HG02763 (cell line): ENCODE measurements at regions not wholly inside any gene's neighbourhood (a gene's known extent, or its start where the extent isn't known, plus 50 kb on each side); places are given as distances from the start of the nearest gene placed in this dataset.
A peak's percentile ranks its signal among the peaks of the same experiment; 100 is the strongest.
"Not testable (repeated sequence)": the region's sequence is repeated elsewhere in the genome, so short reads cannot be mapped to it uniquely, and the experiment has no call there.

ENCODE experiments used
- ATAC-seq: cut with Tn5 transposase; IDR thresholded peaks from one replicate; pipeline ENCODE4 v1.9.1; 2021; ENCODE audit warnings: mild to moderate bottlenecking, moderate library complexity; ENCODE audit not compliant: unreplicated experiment

DNA sequence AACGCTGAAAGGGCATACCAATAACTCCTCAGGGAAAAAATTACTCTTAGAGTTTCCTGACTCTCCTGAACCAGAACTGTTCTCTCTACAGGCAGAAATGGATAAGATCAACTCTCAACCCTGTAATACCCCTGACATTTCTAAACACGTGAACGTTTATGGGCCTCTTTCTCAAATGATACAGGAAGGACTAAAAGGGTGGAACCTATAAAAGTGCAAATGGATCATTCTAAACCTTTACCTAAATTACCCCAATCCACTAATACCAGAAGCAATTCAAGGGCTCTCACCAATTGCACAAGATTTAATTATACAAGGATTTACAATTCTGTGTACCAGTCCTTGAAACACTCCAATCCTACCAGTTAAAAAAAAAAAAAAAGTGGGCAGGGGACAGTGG, 98.0 kb upstream of the FAM174B start:
- ATAC-seq: no peak

DNA sequence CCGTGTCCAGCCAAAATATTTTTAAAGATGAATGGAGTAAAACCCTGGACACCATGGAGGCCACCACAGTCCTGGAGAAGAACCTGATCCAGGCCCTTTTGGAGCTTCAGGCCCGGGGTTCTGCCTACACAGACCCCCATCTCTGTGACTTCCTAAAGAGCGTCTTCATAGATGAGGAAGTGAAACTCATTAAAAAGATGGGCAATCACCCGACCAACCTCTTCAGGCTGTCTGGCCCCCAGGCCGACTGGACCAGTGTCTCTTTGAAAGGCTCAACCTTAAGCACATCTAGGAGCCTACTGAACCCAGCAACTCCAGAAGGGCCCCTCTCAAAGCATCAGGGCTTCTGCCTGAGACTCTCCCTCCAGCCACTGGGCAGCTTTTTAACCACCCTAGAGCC, 107.9 kb upstream of the FAM174B start:
- ATAC-seq: no peak

DNA sequence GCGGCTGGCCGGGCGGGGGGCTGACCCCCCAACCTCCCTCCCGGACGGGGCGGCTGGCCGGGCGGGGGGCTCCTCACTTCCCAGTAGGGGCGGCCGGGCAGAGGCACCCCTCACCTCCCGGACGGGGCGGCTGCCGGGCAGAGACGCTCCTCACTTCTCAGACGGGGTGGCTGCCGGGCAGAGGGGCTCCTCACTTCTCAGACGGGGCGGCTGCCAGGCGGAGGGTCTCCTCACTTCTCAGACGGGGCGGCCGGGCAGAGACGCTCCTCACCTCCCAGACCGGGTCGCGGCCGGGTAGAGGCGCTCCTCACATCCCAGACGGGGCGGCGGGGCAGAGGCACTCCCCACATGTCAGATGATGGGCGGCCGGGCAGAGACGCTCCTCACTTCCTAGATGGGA, 112.6 kb upstream of the FAM174B start:
- not testable (repeated sequence) for ATAC-seq

DNA sequence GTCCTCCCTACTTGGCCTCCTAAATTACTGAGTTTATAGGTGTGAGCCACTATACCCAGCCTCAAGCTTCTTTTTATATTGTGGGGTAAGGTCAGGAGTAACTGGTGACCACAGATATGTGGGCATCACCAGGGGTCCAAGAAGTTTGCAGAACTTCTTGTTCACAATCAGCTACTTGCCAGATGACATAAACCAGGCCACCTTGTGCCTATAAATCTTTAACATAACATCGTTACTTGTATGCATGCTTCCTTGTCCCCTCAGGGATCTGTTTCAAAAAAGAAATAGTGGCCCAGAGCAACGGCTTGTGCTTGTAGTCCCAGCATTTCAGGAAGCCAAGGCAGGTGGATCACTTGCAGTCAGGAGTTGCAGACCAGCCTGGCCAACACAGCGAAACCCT, 115.1 kb upstream of the FAM174B start:
- no peak for ATAC-seq

DNA sequence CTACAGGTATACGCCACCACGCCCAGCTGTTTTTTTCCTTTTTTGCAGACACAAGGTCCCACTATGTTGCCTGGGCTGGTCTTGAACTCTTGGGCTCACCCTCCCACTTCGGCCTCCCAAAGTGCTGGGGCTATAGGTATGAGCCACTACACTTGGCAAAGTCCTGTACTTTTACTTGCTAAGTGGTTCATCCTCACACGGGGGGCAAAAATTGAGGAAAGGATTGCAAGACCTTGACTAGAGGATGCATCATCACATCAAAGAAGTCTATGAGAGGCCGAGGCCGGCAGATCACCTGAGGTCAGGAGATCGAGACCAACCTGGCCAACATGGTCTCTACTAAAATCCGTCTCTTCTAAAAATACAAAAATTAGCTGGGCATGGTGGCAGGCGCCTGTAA, 116.5 kb upstream of the FAM174B start:
- ATAC-seq: no peak

DNA sequence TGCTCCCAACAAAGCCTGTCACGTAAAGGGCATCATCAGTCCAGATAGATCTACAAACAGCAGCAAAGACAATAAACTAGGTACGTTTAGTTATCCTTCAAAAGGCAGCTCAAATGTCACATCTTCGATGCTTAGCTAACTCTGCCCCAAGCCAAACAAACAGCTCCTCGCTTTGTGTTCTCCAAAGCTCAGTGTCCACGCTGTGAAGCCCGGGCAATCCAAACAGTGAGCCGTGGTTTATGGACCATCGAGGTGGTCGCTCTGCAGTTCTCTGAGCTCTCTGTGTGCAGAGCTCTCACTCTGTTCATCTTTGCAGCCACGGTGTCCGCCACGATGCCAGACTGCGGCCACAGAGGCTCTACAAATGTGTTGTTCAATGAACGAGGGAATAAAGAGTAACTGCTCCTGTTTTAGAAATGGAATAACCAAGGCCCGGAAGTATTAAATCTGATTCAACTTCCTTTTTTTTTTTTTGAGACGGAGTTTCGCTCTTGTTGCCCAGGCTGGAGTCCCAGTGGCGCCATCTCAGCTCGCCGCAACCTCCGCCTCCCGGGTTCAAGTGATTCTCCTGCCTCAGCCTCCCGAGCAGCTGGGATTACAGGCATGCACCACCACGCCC, 117.2 kb upstream of the FAM174B start:
- no peak for ATAC-seq

DNA sequence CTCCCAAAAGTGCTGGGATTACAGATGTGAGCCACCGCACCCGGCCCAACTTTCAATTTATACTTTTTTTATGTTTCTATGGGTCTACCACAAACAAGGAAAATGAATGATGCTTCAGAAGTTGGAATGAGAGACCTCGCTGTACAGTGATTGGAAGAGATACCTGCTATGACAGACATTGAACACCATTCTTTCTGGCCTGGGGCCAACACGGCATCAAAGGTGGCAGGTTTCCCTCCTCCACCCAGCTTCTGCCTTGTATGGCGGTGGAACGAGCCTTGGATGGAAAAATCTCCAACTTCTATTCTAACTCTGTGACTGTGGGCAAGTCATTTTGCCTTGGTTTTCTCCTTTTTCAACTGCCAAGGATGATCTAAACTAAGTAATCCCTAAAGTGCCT, 117.8 kb upstream of the FAM174B start:
- ATAC-seq: no peak

DNA sequence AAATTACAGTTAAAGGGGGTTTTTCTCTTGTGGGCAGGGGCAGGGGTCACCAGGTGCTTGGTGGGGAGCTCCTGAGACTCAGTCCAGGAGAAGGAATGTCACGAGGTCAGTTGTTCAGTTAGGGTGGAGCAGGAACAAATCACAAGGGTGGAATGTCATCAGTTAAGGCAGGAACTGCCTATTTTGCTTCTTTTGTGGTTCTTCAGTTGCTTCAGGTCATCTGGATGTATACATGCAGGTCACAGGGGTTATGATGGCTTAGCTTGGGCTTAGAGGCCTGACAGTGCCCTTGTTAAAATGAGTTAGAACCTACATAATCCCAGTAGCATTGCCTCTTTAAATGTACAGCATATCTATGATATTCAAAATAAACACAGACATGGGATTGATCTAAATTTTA, 120.2 kb upstream of the CHD2 start:
- no peak for ATAC-seq

DNA sequence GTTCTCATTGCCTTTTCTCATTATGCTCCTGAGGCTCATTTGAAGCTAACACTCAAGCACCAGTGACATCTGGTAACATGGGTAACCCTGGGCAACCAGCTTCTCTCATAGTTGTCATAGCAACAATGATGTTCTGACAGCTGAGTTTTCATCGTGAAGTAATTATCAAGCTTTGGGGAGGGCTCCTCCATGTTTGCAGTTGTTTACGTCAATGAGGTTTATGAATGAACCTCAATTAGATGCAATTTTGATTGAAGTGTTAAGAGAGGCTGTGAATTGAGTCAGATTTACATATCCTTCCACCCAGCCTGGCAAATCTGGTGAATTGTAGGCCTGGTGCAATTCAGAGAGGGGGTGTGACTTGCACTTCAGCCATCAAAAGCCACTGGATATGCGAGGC, 119.3 kb upstream of the CHD2 start:
- no peak for ATAC-seq

DNA sequence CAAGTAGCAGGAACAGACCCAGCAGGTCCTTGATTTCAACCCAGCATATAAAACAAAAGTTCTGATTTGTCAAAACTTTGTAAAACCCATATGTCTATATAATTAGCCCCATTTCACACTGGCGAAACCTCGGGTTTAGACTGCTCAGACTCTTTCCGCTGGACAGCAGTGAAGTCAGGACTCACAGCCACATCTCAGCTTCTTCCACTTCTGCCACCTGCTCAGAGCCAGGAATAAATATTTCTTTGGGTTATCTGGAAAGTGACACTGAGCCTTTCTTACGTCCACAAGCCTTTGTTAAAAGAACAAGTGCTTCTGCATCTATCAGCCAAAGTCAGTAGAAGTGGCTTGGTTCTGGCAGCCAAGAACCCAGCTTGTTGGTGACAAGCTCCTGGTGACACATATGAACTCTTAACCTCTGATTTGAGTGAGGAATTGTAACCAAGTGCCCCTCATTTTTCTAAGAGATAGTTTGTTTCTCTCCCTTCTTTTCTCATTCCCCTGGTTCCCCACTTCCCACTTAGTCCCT, 118.1 kb upstream of the CHD2 start:
- no peak for ATAC-seq

DNA sequence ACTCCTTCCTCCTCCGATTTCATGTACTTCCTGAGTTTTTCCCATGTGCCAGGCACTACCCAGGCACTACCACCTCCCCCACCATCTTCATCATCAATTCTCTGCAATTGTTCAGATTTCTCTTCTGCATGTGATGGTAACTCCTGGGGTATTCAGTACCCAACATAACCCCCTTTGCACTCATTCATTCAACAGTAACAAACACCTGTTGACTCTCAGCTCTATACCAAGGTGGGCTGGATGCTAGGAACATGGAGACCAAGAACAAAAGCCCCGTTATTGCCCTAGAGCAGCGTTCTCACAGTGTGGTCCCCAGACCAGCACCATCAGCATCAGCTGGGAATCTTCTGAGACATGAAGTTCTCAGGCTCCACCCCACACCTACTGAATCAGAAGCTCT, 113.0 kb upstream of the CHD2 start:
- no peak for ATAC-seq

DNA sequence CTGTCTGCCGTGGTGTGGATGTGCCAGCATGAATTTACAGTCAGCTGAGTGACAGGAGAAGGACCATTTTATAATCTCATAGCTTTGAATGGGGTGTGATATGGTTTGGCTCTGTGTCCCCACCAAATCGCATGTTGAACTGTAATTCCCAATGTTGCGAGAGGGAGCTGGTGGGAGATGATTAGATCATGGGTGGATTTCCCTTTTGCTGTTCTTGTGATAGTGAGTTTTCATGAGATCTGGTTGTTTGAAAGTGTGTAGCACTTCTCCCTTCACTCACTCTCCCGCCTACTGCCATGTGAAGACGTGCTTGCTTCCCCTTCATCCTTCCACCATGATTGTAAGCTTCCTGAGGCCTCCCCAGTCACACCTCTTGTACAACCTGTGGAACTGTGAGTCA, 111.9 kb upstream of the CHD2 start:
- no peak for ATAC-seq

DNA sequence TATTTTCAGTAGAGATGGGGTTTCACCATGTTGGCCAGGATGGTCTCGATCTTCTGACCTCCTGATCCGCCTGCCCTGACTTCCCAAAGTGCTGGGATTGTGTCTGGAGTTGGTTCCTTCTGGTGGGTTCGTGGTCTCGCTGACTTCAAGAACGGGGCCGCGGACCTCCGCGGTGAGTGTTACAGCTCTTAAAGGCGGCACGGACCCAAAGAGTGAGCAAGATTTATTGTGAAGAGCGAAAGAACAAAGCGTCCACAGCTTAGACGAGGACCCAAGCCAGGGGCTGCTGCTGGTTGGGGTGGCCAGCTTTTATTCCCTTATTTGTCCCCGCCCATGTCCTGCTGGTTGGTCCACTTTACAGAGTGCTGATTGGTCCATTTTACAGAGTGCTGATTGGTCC, 111.3 kb upstream of the CHD2 start:
- not testable (repeated sequence) for ATAC-seq

DNA sequence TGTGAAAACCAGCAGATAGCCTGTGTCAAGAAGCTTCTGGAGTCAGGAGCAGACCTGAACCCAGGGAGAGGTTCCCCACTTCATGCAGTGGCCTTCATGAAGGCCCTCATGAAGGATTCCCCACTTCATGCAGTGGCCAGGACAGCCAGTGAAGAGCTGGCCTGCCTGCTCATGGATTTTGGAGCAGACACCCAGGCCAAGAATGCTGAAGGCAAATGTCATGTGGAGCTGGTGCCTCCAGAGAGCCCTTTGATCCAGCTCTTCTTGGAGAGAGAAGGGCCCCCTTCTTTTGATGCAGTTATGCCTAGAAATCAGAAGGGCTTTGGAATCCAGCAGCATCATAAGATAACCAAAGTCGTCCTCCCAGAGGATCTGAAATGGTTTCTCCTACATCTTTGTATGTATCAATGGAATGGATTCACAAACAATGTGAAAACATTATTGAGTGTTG, 103.9 kb upstream of the CHD2 start:
- ATAC-seq: no peak

DNA sequence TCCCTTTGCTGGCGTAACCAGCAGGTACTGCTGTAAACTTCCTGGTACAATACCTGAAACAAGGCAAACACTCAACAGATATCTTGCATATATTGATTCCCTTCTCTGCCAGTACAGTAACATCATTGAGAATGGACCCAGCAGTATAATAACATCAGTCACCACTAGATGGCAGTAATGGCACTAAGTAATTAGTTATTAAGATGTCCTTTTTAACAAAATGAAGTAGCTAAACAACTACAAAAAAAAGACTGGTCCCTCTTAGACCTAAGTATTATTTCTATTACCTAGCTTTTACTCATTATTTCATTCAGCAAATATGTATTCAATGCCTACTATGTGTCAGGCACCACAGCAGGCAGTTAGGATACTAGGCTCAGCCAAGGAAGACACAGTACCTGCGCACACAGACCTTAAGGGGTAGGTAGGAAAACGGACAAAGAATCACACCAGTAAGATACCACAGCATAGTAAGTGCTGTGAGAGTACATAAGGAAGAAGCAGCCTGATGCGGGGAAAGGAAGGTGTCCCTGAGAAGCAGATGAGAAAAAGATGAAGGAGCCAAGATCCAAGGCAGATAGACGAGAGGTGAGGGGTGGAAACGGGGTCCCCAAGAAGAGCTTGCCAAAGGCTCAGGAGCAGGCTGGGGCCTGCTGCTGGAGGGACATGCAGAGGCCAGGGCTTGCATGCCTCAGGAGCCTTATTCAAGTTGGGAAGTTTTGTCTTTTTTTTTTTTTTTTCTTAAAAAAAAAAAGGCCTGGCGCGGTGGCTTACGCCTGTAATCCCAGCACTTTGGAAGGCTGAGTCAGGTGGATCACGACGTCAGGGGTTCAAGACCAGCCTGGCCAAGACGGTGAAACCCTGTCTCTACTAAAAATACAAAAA, 102.7 kb upstream of the CHD2 start:
- peak; percentile 65 for ATAC-seq

DNA sequence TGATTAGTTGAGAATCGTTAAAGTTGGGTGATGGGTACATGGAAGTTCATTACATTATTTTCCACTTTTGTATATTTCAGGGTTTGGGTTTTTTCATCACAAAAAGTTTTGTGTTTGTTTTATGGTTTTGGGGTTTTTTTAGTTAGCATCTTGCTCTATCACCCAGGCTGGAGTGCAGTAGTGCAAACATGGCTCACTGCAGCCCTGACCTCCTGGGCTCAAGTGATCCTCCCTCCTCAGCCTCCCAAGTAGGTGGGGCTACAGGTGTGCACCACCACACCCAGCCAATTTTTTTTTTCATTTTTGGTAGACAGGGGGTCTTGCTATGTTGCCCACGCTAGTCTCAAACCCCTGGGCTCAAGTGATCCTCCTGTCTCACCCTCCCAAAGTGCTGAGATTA, 100.1 kb upstream of the CHD2 start:
- no peak for ATAC-seq

DNA sequence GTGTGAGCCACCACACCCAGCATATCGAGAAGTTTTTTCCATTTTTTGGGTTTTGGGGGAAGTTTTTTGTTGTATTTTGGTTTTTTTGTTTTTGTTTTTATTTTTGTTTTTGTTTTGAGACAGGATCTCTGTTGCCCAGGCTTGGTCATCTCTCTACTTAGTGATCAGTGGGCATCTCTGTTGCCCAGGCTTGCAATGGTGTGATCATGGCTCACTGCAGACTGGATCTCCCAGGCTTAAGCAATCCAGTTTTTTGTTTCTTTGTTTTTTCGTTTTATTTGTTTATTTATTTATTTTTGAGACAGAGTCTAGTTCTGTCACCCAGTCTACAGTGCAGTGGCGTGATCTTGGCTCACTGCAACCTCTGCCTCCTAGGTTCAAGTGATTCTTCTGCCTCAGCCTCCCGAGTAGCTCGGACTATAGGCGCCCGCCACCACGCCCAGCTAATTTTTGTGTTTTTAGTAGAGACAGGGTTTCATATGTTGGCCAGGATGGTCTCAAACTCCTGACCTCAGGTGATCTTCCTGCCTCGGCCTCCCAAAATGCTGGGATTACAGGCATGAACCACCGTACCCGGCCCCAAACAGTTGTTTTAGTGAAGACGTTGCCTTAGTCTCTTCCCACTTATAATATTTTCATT, 99.6 kb upstream of the CHD2 start:
- ATAC-seq: not testable (repeated sequence)

DNA sequence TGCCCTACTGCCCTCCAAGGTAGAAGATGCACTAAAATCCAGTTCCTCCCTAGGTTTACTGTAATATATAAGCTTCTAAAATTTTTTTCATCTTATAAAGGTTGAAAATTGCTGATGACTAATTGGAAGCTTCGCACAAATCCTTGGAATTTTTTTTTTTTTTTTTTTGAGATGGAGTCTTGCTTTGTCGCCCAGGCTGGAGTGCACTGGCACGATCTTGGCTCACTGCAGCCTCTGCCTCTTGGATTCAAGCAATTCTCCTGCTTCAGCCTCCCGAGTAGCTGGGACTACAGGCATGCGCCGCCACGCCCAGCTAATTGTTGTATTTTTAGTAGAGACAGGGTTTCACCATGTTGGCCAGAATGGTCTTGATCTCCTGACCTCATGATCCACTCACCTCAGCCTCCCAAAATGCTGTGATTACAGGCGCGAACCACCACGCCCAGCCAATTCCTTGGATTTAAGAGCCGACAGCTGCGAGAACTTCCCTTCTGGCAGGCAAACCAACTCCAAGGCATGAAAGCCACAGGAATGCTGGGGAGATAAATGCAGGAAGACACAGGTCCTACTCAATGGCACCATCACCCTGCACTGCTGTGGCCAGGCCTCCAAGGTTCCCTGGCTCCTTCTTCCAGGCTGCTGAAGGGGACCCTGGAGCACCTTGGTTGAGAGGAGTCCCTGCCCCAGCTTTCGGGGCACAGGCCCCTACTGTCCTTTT, 98.9 kb upstream of the CHD2 start:
- ATAC-seq: not testable (repeated sequence)

DNA sequence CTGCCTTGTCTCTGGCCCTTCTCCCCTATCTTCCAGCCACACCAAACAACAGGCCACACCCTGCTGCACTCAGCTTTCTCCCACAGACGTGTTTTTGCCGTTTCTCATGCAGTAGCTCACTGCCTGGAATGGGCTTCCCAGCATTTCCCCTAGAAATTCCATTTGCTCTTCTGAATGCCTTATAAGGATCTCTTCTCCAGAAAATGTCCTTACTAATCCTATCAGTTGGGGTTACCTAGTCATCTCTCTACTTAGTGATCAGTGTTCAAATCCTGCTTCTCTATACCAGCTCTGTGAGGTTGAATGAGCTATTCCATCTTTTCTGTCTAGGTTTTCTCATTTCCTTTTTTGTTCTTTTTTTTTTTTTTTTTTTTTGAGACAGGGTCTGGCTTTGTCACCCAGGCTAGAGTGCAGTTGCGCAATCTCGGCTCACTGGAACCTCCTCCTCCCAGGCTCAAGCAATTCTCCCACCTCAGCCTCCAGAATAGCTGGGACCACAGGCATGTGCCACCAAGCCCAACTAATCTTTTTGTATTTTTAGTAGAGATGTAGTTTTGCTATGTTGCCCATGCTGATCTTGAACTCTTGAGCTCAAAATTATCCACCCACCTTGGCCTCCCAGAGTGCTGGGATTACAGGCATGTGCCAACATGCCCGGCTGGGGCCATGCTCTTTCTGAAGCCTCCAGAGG, 98.2 kb upstream of the CHD2 start:
- ATAC-seq: no peak

DNA sequence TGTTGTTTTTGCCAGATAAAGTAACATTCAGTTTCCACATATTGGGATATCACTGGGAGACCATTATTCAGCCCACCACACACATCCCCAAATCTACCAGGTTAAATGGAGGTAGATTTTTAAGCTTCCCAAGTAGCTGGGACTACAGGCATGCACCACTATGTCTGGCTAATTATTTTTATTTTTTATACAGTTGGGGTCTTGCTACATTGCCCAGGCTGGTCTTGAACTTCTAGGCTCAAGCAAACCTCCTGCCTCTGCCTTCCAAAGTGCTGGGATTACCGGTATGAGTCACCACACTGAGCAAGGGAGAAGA, 96.6 kb upstream of the CHD2 start:
- ATAC-seq: no peak
